NB4 (cell line): ENCODE measurements at regions not wholly inside any gene's neighbourhood (a gene's known extent, or its start where the extent isn't known, plus 50 kb on each side); places are given as distances from the start of the nearest gene placed in this dataset.

Experiments
- DNase-seq: peaks from one replicate; pipeline ENCODE4 v3.0.0; 2010; ENCODE audit warnings: low read depth
- H3K4me3 ChIP-seq: one replicate; pipeline ENCODE4 v1.5.1; 2011; ENCODE audit warnings: mild to moderate bottlenecking, low read depth, low read length, moderate library complexity
- CTCF ChIP-seq: IDR thresholded peaks from one replicate; pipeline ENCODE4 v1.5.1; 2012; ENCODE audit warnings: low read depth, low read length
- MAX ChIP-seq: IDR thresholded peaks from 2 replicates; pipeline ENCODE4 v1.6.1; 2011; ENCODE audit warnings: low read depth, low read length
- MYC ChIP-seq: IDR thresholded peaks from 2 replicates; pipeline ENCODE4 v1.6.1; 2011; ENCODE audit warnings: low read depth, low read length
- POLR2A ChIP-seq: IDR thresholded peaks from 2 replicates; pipeline ENCODE4 v1.6.1; 2011; ENCODE audit warnings: mild to moderate bottlenecking; ENCODE audit not compliant: insufficient read length; ENCODE audit errors: extremely low read depth

- no peak for TF ChIP-seq CTCF
- H3K4me3 ChIP-seq, result no peak overlapping the region
- no peak for DNase-seq
These were observed 146.9 kb downstream of the TFEC start for GRCh38 chr7:115883629-115884028.

- DNase-seq, result no peak
- no peak overlapping the region for H3K4me3 ChIP-seq
- no peak for TF ChIP-seq MYC
- no peak for TF ChIP-seq POLR2A
- TF ChIP-seq MAX, result no peak
These were observed 149.1 kb downstream of the TFEC start for GRCh38 chr7:115881476-115881875.

- DNase-seq, result no peak
- TF ChIP-seq POLR2A, result no peak
- TF ChIP-seq MYC, result no peak
- no peak for TF ChIP-seq CTCF
- no peak for TF ChIP-seq MAX
- no peak overlapping the region for H3K4me3 ChIP-seq
These were observed 151.4 kb downstream of the TFEC start for GRCh38 chr7:115879171-115879570.

- TF ChIP-seq CTCF (no peak), MYC (no peak), POLR2A (no peak), MAX (no peak)
- DNase-seq, result no peak
- H3K4me3 ChIP-seq, result no peak overlapping the region
These were observed 160.8 kb downstream of the TFEC start for GRCh38 chr7:115869801-115870200.

GRCh38 chr7:115869190-115869589, 161.4 kb downstream of the TFEC start:
- no peak overlapping the region for H3K4me3 ChIP-seq
- DNase-seq, result no peak
- no peak for TF ChIP-seq CTCF
- TF ChIP-seq MYC, result no peak
- TF ChIP-seq MAX, result no peak
- TF ChIP-seq POLR2A, result no peak

- TF ChIP-seq MAX (no peak), MYC (no peak), POLR2A (no peak), CTCF (no peak)
- no peak overlapping the region for H3K4me3 ChIP-seq
- no peak for DNase-seq
These were observed 162.2 kb downstream of the TFEC start for GRCh38 chr7:115868369-115868768.
